ENCODE measurements at regions not wholly inside any gene's neighbourhood (a gene's known extent, or its start where the extent isn't known, plus 50 kb on each side); places are given as distances from the start of the nearest gene placed in this dataset.

GRCh38 chr4:175910700-175911099, 98.6 kb upstream of the GPM6A start:
- no peak overlapping the region for H3K4me3 Mint-ChIP-seq (ENCODE audit: unreplicated experiment)
- no peak overlapping the region for H3K27ac Mint-ChIP-seq (ENCODE audit: unreplicated experiment)

GRCh38 chr4:175916626-175917351, 104.7 kb upstream of the GPM6A start:
- TF ChIP-seq, protein P1, sequence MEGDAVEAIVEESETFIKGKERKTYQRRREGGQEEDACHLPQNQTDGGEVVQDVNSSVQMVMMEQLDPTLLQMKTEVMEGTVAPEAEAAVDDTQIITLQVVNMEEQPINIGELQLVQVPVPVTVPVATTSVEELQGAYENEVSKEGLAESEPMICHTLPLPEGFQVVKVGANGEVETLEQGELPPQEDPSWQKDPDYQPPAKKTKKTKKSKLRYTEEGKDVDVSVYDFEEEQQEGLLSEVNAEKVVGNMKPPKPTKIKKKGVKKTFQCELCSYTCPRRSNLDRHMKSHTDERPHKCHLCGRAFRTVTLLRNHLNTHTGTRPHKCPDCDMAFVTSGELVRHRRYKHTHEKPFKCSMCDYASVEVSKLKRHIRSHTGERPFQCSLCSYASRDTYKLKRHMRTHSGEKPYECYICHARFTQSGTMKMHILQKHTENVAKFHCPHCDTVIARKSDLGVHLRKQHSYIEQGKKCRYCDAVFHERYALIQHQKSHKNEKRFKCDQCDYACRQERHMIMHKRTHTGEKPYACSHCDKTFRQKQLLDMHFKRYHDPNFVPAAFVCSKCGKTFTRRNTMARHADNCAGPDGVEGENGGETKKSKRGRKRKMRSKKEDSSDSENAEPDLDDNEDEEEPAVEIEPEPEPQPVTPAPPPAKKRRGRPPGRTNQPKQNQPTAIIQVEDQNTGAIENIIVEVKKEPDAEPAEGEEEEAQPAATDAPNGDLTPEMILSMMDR (IDR thresholded peaks at IDR 0.05; ENCODE audit: unreplicated experiment): no peak

More at GRCh38 chr4:175910700-175911099, 98.6 kb upstream of the GPM6A start:
- DNase-seq (ENCODE audit: low spot score): no peak
- Mint-ChIP-seq H3K27me3 (ENCODE audit: unreplicated experiment) (no peaks in the 10 kb centered on the region), H3K4me1 (ENCODE audit: unreplicated experiment) (no peaks in the 10 kb centered on the region), H3K36me3 (ENCODE audit: low read depth, unreplicated experiment) (no peaks in the 10 kb centered on the region), H3K9me3 (ENCODE audit: unreplicated experiment) (no peaks in the 10 kb centered on the region)
- TF ChIP-seq, protein P1 (IDR thresholded peaks at IDR 0.05; ENCODE audit: unreplicated experiment): no peak

GRCh38 chr4:175927121-175927520, 115.1 kb upstream of the GPM6A start:
- Mint-ChIP-seq H3K4me3 (ENCODE audit: unreplicated experiment) (no peak overlapping the region), H3K36me3 (ENCODE audit: low read depth, unreplicated experiment) (no peaks in the 10 kb centered on the region), H3K27me3 (ENCODE audit: unreplicated experiment) (no peaks in the 10 kb centered on the region), H3K27ac (ENCODE audit: unreplicated experiment) (no peak overlapping the region), H3K4me1 (ENCODE audit: unreplicated experiment) (no peaks in the 10 kb centered on the region), H3K9me3 (ENCODE audit: unreplicated experiment) (no peaks in the 10 kb centered on the region)
- TF ChIP-seq, protein P1 (IDR thresholded peaks at IDR 0.05; ENCODE audit: unreplicated experiment): no peak
- no peak for DNase-seq (ENCODE audit: low spot score)

More at GRCh38 chr4:175916626-175917351, 104.7 kb upstream of the GPM6A start:
- H3K27me3 Mint-ChIP-seq (ENCODE audit: unreplicated experiment): peaks cover 2% of the 10 kb centered on the region
- no peak overlapping the region for H3K27ac Mint-ChIP-seq (ENCODE audit: unreplicated experiment)
- peaks cover 16% of the 10 kb centered on the region for H3K4me1 Mint-ChIP-seq (ENCODE audit: unreplicated experiment)
- no peaks in the 10 kb centered on the region for H3K9me3 Mint-ChIP-seq (ENCODE audit: unreplicated experiment)
- no peaks in the 10 kb centered on the region for H3K36me3 Mint-ChIP-seq (ENCODE audit: low read depth, unreplicated experiment)
- DNase-seq (ENCODE audit: low spot score): no peak
- no peak overlapping the region for H3K4me3 Mint-ChIP-seq (ENCODE audit: unreplicated experiment)

- H3K9me3 Mint-ChIP-seq (ENCODE audit: unreplicated experiment): no peaks in the 10 kb centered on the region
- H3K4me1 Mint-ChIP-seq (ENCODE audit: unreplicated experiment): no peaks in the 10 kb centered on the region
- H3K27ac Mint-ChIP-seq (ENCODE audit: unreplicated experiment): no peak overlapping the region
- no peaks in the 10 kb centered on the region for H3K27me3 Mint-ChIP-seq (ENCODE audit: unreplicated experiment)
- H3K36me3 Mint-ChIP-seq (ENCODE audit: low read depth, unreplicated experiment): no peaks in the 10 kb centered on the region
- DNase-seq (ENCODE audit: low spot score): no peak
- TF ChIP-seq, protein P1 (IDR thresholded peaks at IDR 0.05; ENCODE audit: unreplicated experiment): no peak
- no peak overlapping the region for H3K4me3 Mint-ChIP-seq (ENCODE audit: unreplicated experiment)
Observed at GRCh38 chr4:175929441-175929840, 117.4 kb upstream of the GPM6A start.

GRCh38 chr4:175929932-175930331, 117.9 kb upstream of the GPM6A start:
- Mint-ChIP-seq H3K4me3 (ENCODE audit: unreplicated experiment) (no peak overlapping the region), H3K27me3 (ENCODE audit: unreplicated experiment) (no peaks in the 10 kb centered on the region), H3K9me3 (ENCODE audit: unreplicated experiment) (no peaks in the 10 kb centered on the region)

More at GRCh38 chr4:175929932-175930331, 117.9 kb upstream of the GPM6A start:
- TF ChIP-seq, protein P1 (IDR thresholded peaks at IDR 0.05; ENCODE audit: unreplicated experiment): no peak
- no peaks in the 10 kb centered on the region for H3K36me3 Mint-ChIP-seq (ENCODE audit: low read depth, unreplicated experiment)
- H3K27ac Mint-ChIP-seq (ENCODE audit: unreplicated experiment): no peak overlapping the region
- H3K4me1 Mint-ChIP-seq (ENCODE audit: unreplicated experiment): no peaks in the 10 kb centered on the region
- no peak for DNase-seq (ENCODE audit: low spot score)

All from endothelial cell (in vitro differentiated cells).